OCI-LY3 (cell line): ENCODE measurements at regions not wholly inside any gene's neighbourhood (a gene's known extent, or its start where the extent isn't known, plus 50 kb on each side); places are given as distances from the start of the nearest gene placed in this dataset.

Source experiments
- CTCF ChIP-seq: fragments of 200-600, 300-600 bp; sonication (generic); IDR thresholded peaks from 2 replicates; pipeline ENCODE4 v1.5.1; 2014; ENCODE audit warnings: antibody characterized with exemption, low read length, low read depth
- EZH2phosphoT487 ChIP-seq: fragments of 200-600 bp; shearing (Covaris generic); IDR thresholded peaks from 2 replicates; pipeline ENCODE4 v1.6.1; 2018; ENCODE audit warnings: antibody characterized with exemption, mixed run types, low read depth

DNA sequence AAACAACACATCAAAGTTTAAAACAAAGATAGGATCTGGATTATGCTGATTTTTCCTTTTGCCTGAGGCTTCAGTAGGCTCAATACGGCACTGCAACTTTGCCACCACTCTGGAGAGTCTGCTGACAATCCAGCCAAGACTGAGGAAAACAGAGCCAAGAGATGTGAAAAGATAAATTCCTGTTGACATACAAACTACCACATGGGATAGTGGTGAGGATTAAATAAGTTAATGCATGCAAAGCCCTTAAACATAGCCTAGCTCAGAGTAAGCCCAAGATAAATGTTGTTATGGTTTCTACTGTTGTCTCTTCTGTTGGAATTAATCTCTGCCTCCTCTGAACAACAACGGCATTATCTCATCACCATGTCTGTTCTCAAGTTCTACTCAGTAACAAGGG, 245.9 kb upstream of the LMCD1 start:
- no peak for TF ChIP-seq CTCF
- TF ChIP-seq EZH2phosphoT487 = no peak
